ENCODE measurements at regions not wholly inside any gene's neighbourhood (a gene's known extent, or its start where the extent isn't known, plus 50 kb on each side); places are given as distances from the start of the nearest gene placed in this dataset.

DNA sequence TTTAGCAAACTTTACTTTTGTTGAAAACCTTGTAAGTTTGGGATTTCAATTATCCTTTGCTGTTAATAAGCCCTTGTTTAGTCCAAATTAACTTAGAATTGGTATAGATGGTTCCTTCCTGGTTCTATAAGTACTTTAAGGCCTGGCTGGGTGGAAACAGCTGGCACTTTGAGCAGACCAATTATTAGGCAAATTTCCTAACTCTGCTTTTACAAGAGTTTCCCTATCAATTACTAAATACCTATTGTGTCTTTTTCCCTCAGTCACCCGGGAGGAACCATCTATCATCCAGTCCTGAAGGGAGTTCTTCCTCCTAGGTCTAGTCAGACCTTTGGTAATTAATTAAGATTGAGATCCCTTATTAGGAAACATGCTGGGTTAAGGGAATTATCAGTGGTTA is 138.0 kb downstream of the SLC38A6 start:
- DNase-seq (ENCODE audit: low read depth), result no peak
- no peak for TF ChIP-seq CTCF (IDR thresholded peaks at IDR 0.05; ENCODE audit: insufficient read depth, low read depth, low read length, missing control alignments)
- no peak overlapping the region for H3K4me3 ChIP-seq (ENCODE audit: low read length)

- no peak for DNase-seq (ENCODE audit: low read depth)
- TF ChIP-seq CTCF (IDR thresholded peaks at IDR 0.05; ENCODE audit: insufficient read depth, low read depth, low read length, missing control alignments), result no peak
- H3K4me3 ChIP-seq (ENCODE audit: low read length), result no peak overlapping the region
Observed at GRCh38 chr14:61116369-61116768, 135.3 kb downstream of the SLC38A6 start.

GRCh38 chr14:61113561-61114225 is 132.6 kb downstream of the SLC38A6 start:
- DNase-seq (ENCODE audit: low read depth), result no peak
- TF ChIP-seq CTCF (IDR thresholded peaks at IDR 0.05; ENCODE audit: insufficient read depth, low read depth, low read length, missing control alignments), result no peak
- H3K4me3 ChIP-seq (ENCODE audit: low read length), result no peak overlapping the region

GRCh38 chr14:61112506-61112905 is 131.5 kb downstream of the SLC38A6 start:
- no peak for DNase-seq (ENCODE audit: low read depth)
- TF ChIP-seq CTCF (IDR thresholded peaks at IDR 0.05; ENCODE audit: insufficient read depth, low read depth, low read length, missing control alignments), result no peak
- H3K4me3 ChIP-seq (ENCODE audit: low read length), result no peak overlapping the region

DNA sequence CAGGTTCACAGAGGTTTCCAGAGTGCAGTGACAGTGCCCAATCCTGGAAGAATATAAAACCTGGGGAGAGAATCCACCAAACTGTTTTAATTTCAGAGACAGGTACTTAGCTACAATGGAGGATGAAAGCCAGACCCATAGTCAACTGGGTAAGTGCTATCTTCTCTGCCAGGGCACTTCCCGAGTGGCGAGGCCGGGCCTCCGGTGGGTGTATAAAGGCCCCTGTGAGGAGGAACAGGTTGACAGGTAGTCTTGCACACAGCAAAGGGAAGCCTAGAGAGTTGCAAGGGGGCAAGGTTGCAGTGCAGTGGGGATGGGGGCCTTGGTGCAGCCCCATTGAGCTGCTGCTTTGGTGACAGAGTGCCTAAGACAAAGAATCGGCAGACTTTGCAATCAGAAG is 130.7 kb downstream of the SLC38A6 start:
- no peak overlapping the region for H3K4me3 ChIP-seq (ENCODE audit: low read length)
- TF ChIP-seq CTCF (IDR thresholded peaks at IDR 0.05; ENCODE audit: insufficient read depth, low read depth, low read length, missing control alignments), result no peak
- DNase-seq (ENCODE audit: low read depth), result no peak

GRCh38 chr14:61111209-61111665 is 130.2 kb downstream of the SLC38A6 start:
- TF ChIP-seq CTCF (IDR thresholded peaks at IDR 0.05; ENCODE audit: insufficient read depth, low read depth, low read length, missing control alignments), result no peak
- no peak overlapping the region for H3K4me3 ChIP-seq (ENCODE audit: low read length)
- no peak for DNase-seq (ENCODE audit: low read depth)

Measured in epithelial cell of esophagus (primary cell).